ENCODE measurements at regions not wholly inside any gene's neighbourhood (a gene's known extent, or its start where the extent isn't known, plus 50 kb on each side); places are given as distances from the start of the nearest gene placed in this dataset.
A peak's percentile ranks its signal among the peaks of the same experiment; 100 is the strongest.
"Not testable (repeated sequence)": the region's sequence is repeated elsewhere in the genome, so short reads cannot be mapped to it uniquely, and the experiment has no call there.

GRCh38 chr1:41994195-41994894 is 75.6 kb upstream of the HIVEP3 start:
- no peak for DNase-seq (ENCODE audit: extremely low read depth in 1 of 2, low read depth in 1 of 2)

GRCh38 chr1:41983451-41983850 is 64.7 kb upstream of the HIVEP3 start:
- no peak for DNase-seq (ENCODE audit: extremely low read depth in 1 of 2, low read depth in 1 of 2)

- DNase-seq (ENCODE audit: extremely low read depth in 1 of 2, low read depth in 1 of 2), result no peak
Measured at GRCh38 chr1:41981796-41982195, 63.1 kb upstream of the HIVEP3 start.

DNA sequence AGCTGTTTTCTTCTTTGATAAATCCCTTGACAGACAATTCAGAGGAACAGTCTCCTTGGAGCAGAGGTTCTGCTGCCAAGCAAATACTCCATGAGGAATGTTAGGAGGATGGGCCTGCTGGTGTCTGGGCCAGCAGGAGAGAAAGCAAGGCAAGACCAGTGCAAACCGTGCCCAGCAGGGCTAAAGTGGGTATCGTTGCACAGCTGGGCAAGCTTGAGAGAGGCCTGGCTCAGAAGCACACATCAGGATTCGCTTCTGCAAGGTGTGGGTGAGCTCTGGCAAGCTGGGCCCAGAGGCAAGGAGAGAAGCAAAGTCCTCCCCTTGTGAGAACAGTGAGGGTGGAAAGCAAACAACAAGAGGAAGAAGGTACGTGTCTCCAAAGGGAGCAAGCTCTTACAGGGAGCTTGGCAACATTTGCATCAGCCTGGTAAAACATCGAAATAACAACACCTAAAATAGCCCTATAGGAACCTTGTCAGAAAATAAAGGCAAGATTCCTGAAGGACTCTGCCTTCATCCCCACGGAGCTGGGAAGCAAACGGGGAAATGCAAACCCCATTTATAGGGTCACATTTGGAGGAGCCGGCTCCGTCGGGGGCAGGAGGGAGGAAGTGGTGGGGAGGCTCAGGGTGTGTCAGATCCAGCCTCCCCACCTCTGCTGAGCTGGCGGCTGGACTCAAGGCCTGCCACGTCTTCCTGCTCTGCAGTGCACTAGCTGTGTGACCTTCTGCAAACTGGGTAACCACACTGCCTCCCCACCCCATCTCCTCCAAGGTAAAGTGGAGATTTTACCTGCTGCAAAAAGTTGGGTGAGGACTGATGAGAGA is 62.3 kb upstream of the HIVEP3 start:
- peak in 1 of 2 donors; percentile 11 for DNase-seq (ENCODE audit: extremely low read depth in 1 of 2, low read depth in 1 of 2)

- DNase-seq (ENCODE audit: extremely low read depth in 1 of 2, low read depth in 1 of 2), result no peak
Measured at GRCh38 chr1:41978986-41979385, 60.3 kb upstream of the HIVEP3 start.

DNA sequence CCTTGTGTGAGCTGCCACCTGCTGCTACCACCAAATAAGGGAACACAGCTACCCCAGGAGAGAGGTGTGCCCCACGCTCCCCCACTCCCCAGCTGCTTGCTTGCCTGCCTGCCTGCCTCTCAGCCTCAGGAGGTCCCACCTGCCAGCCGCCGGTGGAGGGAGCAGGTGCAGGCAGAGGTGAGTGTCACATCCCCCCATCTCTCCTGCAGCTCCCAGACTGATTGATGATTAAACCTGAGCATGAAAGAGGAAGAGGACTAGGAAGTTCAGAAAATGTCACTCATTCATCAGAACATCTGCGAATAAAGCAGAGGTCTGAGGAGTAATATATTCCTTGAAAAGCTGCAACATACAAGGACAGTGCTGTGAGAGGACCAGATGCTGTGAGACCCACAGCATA is 58.6 kb upstream of the HIVEP3 start:
- no peak for DNase-seq (ENCODE audit: extremely low read depth in 1 of 2, low read depth in 1 of 2)

DNA sequence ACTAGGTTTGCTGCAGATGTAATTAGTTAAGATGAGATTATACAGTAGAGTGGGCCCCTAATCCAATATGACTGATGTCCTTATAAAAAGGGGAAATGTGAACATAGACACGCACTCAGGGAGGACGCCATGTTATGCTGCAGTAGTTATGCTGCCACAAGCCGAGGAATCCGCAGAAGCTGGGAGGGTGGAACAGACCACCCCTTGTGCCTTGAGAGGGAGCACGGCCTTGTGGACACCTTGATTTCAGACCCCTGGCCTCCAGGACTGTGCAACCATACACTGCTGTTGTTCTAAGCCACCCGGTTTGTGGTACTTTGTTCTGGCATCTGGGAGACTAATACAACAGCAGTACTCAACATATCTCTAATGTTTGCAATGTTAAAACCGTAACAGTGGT is 57.9 kb upstream of the HIVEP3 start:
- no peak for DNase-seq (ENCODE audit: extremely low read depth in 1 of 2, low read depth in 1 of 2)

DNA sequence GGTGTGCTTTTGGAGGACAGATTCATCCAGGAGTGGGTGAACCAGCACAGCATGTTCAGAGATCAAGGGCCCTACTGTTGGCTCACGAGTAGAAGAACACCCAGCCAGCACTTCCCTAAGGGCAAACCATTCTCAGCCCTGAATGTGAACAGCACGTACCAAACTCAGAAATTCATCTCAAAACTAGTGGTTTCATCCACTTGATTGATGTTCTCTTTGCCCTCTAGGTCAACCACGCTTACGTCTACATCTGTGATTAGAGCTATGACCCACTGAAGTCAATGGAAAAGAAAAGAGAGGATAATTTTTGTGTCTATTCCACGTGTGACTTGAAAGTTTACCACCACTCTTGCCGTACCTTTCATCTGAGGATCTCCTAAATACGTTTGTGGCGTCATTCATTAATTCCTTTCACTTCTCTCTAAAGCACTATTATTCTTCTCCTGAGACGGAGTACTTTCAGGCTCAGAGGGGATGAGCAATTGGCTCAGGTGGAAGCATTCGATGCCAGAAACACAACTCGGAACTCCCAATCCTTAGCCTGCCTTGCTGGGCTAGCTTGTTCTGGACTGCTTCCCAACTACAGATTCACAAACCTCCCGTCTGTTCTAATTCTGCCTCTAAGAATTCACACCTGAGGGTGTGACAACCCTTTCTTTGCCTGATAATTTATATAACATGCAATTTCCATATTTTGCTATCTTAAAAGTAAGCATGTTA is 57.3 kb upstream of the HIVEP3 start:
- no peak for DNase-seq (ENCODE audit: extremely low read depth in 1 of 2, low read depth in 1 of 2)

DNA sequence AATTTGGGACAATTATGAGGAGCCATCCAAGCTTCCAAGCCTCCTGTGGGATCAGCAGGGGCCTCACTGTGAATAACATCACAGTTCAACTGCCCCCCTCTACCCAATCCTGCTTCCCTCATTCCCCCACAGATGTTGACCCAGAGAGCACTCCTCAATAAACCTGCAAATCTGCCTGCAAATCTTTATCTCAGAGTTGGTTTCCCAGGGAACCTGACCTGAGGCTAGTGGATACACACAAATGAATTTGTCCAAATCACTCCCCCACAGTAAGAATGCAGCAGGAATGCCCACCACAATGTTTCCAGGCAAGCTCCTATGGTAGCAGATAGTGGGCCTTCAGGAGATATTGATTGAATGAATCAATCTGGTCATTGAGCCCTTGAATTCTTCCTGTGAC is 56.4 kb upstream of the HIVEP3 start:
- DNase-seq (ENCODE audit: extremely low read depth in 1 of 2, low read depth in 1 of 2), result no peak

GRCh38 chr1:41968557-41968956 is 49.8 kb upstream of the HIVEP3 start:
- DNase-seq (ENCODE audit: extremely low read depth in 1 of 2, low read depth in 1 of 2), result not testable (repeated sequence)
